ENCODE measurements at regions not wholly inside any gene's neighbourhood (a gene's known extent, or its start where the extent isn't known, plus 50 kb on each side); places are given as distances from the start of the nearest gene placed in this dataset.

- Histone ChIP-seq H3K4me1 (ENCODE audit: low read depth) (no peaks in the 10 kb centered on the region), H3K9me3 (no peaks in the 10 kb centered on the region), H3K4me3 (no peak overlapping the region), H3K36me3 (ENCODE audit: low read depth) (no peaks in the 10 kb centered on the region)
- TF ChIP-seq CTCF (IDR thresholded peaks at IDR 0.05), result no peak
- intact Hi-C loops (cut with DNase I, micrococcal nuclease), result no loop called here
- no peak for ATAC-seq
- DNase-seq, result no peak
Measured at GRCh38 chr5:5979761-5980537, 398.4 kb downstream of the MED10 start.

- DNase-seq (no peak), ATAC-seq (no peak)
- intact Hi-C loops (cut with DNase I, micrococcal nuclease), result no loop called here
- H3K4me1 ChIP-seq (ENCODE audit: low read depth), result no peaks in the 10 kb centered on the region
- TF ChIP-seq CTCF (IDR thresholded peaks at IDR 0.05), result no peak
- no peaks in the 10 kb centered on the region for H3K36me3 ChIP-seq (ENCODE audit: low read depth)
- no peak overlapping the region for H3K4me3 ChIP-seq
- no peaks in the 10 kb centered on the region for H3K9me3 ChIP-seq
Measured at GRCh38 chr5:5979377-5979760, 399.0 kb downstream of the MED10 start.

- ATAC-seq (no peak), DNase-seq (no peak)
- Histone ChIP-seq H3K9me3 (no peaks in the 10 kb centered on the region), H3K4me1 (ENCODE audit: low read depth) (no peaks in the 10 kb centered on the region), H3K4me3 (no peak overlapping the region), H3K36me3 (ENCODE audit: low read depth) (no peaks in the 10 kb centered on the region)
- TF ChIP-seq CTCF (IDR thresholded peaks at IDR 0.05), result no peak
- intact Hi-C loops (cut with DNase I, micrococcal nuclease), result no loop called here
Measured at GRCh38 chr5:5978501-5979376, 399.6 kb downstream of the MED10 start.

GRCh38 chr5:5971203-5971602 is 407.1 kb downstream of the MED10 start:
- ATAC-seq (no peak), DNase-seq (no peak)
- intact Hi-C loops (cut with DNase I, micrococcal nuclease), result no loop called here
- no peaks in the 10 kb centered on the region for H3K4me1 ChIP-seq (ENCODE audit: low read depth)
- no peaks in the 10 kb centered on the region for H3K36me3 ChIP-seq (ENCODE audit: low read depth)
- TF ChIP-seq CTCF (IDR thresholded peaks at IDR 0.05), result no peak
- H3K4me3 ChIP-seq, result no peak overlapping the region
- H3K9me3 ChIP-seq, result no peaks in the 10 kb centered on the region

GRCh38 chr5:5969942-5970483 is 408.3 kb downstream of the MED10 start:
- Histone ChIP-seq H3K4me1 (ENCODE audit: low read depth) (no peaks in the 10 kb centered on the region), H3K36me3 (ENCODE audit: low read depth) (no peaks in the 10 kb centered on the region), H3K9me3 (no peaks in the 10 kb centered on the region), H3K4me3 (no peak overlapping the region)
- TF ChIP-seq CTCF (IDR thresholded peaks at IDR 0.05), result no peak
- ATAC-seq (no peak), DNase-seq (no peak)
- intact Hi-C loops (cut with DNase I, micrococcal nuclease), result no loop called here

Data from mucosa of descending colon (tissue), 3 donors.